HEK293 (cell line): ENCODE measurements at regions not wholly inside any gene's neighbourhood (a gene's known extent, or its start where the extent isn't known, plus 50 kb on each side); places are given as distances from the start of the nearest gene placed in this dataset.

Experiments
- CTCF ChIA-PET: fragments of 350-600 bp; formaldehyde crosslinking; extraction: SDS; loops from one replicate; lab custom pipeline; 2021; ENCODE audit warnings: antibody characterized with exemption; lab: Yijun Ruan, JAX
- POLR2A ChIA-PET: fragments of 300-600 bp; formaldehyde crosslinking; extraction: SDS; loops from one replicate; lab custom pipeline; 2020; ENCODE audit warnings: antibody characterized with exemption, inconsistent platforms; lab: Yijun Ruan, JAX
- H3K27ac ChIP-seq: fragments of 200-500 bp; sonication (Bioruptor generic); 2 replicates; pipeline ENCODE4 v1.5.1; 2014; ENCODE audit warnings: low read depth, low read length, control low read depth, inconsistent platforms; ENCODE audit errors: extremely low read depth
- H3K36me3 ChIP-seq, 2 experiments: fragments of 200-500 bp in 1 of 2; sonication (Bioruptor generic) in 1 of 2; 1 replicate in 1 of 2; 2 replicates in 1 of 2; pipeline ENCODE4 v1.5.1; 2014 to 2017; ENCODE audit warnings: inconsistent platforms in 2 of 2, low read length in 2 of 2; ENCODE audit not compliant: control insufficient read depth in 2 of 2, insufficient read depth in 1 of 2
- H3K4me1 ChIP-seq: fragments of 200-500 bp; sonication (Bioruptor generic); 2 replicates; pipeline ENCODE4 v1.5.1; 2014; ENCODE audit warnings: mild to moderate bottlenecking, low read length, inconsistent platforms; ENCODE audit not compliant: control insufficient read depth, insufficient read depth
- H3K4me3 ChIP-seq: 2 replicates; pipeline ENCODE4 v1.5.1; 2011; ENCODE audit warnings: low read depth, mild to moderate bottlenecking, control low read depth, low read length, moderate library complexity
- H3K9me3 ChIP-seq: fragments of 200-500 bp; sonication (Bioruptor generic); 2 replicates; pipeline ENCODE4 v1.5.1; 2014; ENCODE audit warnings: low read depth, low read length, inconsistent platforms; ENCODE audit not compliant: control insufficient read depth, insufficient read depth
- CTCF ChIP-seq: fragments of 450-650 bp; formaldehyde crosslinking; IDR thresholded peaks from 2 replicates; pipeline ENCODE4 v1.5.1; 2016; ENCODE audit warnings: missing biosample characterization, missing genetic modification characterization
- RBAK ChIP-seq: fragments of 450-650 bp; formaldehyde crosslinking; IDR thresholded peaks from 2 replicates; pipeline ENCODE4 v1.5.1; 2016; ENCODE audit warnings: missing biosample characterization, missing genetic modification characterization
- ZBTB10 ChIP-seq: fragments of 450-650 bp; formaldehyde crosslinking; IDR thresholded peaks from 2 replicates; pipeline ENCODE4 v1.5.1; 2016; ENCODE audit warnings: missing biosample characterization, missing genetic modification characterization
- ZNF266 ChIP-seq: fragments of 450-650 bp; formaldehyde crosslinking; IDR thresholded peaks from 2 replicates; pipeline ENCODE4 v1.5.1; 2016; ENCODE audit warnings: missing biosample characterization, missing genetic modification characterization, low read depth
- ZNF37A ChIP-seq: fragments of 450-650 bp; IDR thresholded peaks from 2 replicates; pipeline ENCODE4 v1.5.1; 2018; ENCODE audit warnings: missing biosample characterization, missing genetic modification characterization
- ZNF426 ChIP-seq: fragments of 450-650 bp; formaldehyde crosslinking; IDR thresholded peaks from 2 replicates; pipeline ENCODE4 v1.5.1; 2017; ENCODE audit warnings: missing biosample characterization, missing genetic modification characterization, mild to moderate bottlenecking, inconsistent platforms, moderate library complexity
- ZNF521 ChIP-seq: fragments of 450-650 bp; formaldehyde crosslinking; IDR thresholded peaks from 2 replicates; pipeline ENCODE4 v1.5.1; 2017; ENCODE audit warnings: missing biosample characterization, mild to moderate bottlenecking, missing genetic modification characterization
- ZNF580 ChIP-seq: fragments of 450-650 bp; formaldehyde crosslinking; IDR thresholded peaks from 2 replicates; pipeline ENCODE4 v1.5.1; 2016; ENCODE audit warnings: missing biosample characterization, missing genetic modification characterization
- ZNF664 ChIP-seq: fragments of 450-650 bp; formaldehyde crosslinking; IDR thresholded peaks from 2 replicates; pipeline ENCODE4 v1.5.1; 2016; ENCODE audit warnings: missing biosample characterization, missing genetic modification characterization
- ZNF707 ChIP-seq: fragments of 450-650 bp; formaldehyde crosslinking; IDR thresholded peaks from 2 replicates; pipeline ENCODE4 v1.5.1; 2016; ENCODE audit warnings: missing biosample characterization, missing genetic modification characterization
- ZSCAN16 ChIP-seq: fragments of 450-650 bp; formaldehyde crosslinking; IDR thresholded peaks from 2 replicates; pipeline ENCODE4 v1.5.1; 2016; ENCODE audit warnings: missing biosample characterization, missing genetic modification characterization

- no peaks in the 10 kb centered on the region for H3K9me3 ChIP-seq
- H3K36me3 ChIP-seq, result no peaks in the 10 kb centered on the region
- ChIA-PET POLR2A (no interaction called here), CTCF (no interaction called here)
- H3K4me1 ChIP-seq, result no peaks in the 10 kb centered on the region
- no peak overlapping the region for H3K27ac ChIP-seq
- no peak overlapping the region for H3K4me3 ChIP-seq
- TF ChIP-seq ZNF664 (no peak), CTCF (tag by site-specific recombination) (no peak), ZNF707 (tag by site-specific recombination) (no peak), ZNF37A (tag by site-specific recombination) (no peak), ZNF580 (no peak), ZNF426 (no peak), ZBTB10 (tag by site-specific recombination) (no peak), ZSCAN16 (tag by site-specific recombination) (no peak), RBAK (tag by site-specific recombination) (no peak), ZNF266 (tag by site-specific recombination) (no peak), ZNF521 (tag by site-specific recombination) (no peak)
These were observed 51.2 kb upstream of the RALGAPA2 start for GRCh38 chr20:20763650-20764049.
